ENCODE measurements at regions not wholly inside any gene's neighbourhood (a gene's known extent, or its start where the extent isn't known, plus 50 kb on each side); places are given as distances from the start of the nearest gene placed in this dataset.
"Not testable (repeated sequence)": the region's sequence is repeated elsewhere in the genome, so short reads cannot be mapped to it uniquely, and the experiment has no call there.

DNA sequence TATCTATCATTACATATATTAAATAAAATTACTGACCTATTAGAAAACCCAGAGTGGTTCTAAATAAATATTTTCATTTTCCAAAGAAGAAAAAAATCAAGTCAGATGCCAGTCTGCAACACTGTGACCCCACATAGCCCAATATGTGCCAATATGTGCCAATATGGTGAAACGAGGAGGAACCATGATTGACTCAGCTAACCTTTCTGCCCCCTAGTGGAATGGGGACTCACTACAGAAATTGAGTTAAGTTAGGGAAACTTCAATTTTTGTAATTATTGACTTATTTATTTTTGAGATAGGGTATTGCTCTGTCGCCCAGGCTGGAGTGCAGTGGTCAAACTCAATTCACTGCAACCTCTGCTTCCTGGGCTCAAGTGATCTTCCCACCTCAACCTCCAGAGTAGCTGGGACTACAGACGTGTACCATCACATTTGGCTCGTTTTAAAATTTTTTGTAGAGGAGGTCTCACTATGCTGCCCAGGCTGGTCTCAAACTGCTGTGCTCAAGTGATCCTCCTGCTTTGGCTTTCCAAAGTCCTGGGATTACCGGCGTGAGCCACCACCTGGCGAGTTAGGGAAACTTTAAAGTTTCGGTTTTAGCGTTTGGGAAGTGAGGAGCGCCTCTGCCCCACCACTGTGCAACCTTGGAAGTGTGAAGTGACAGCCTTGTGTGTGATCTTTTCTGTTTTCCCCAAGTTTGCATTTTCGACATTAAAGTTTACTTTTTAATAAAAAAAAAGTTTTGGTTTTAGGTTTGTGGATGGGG is 116.8 kb upstream of the SHISA3 start:
- TF ChIP-seq, protein P1, sequence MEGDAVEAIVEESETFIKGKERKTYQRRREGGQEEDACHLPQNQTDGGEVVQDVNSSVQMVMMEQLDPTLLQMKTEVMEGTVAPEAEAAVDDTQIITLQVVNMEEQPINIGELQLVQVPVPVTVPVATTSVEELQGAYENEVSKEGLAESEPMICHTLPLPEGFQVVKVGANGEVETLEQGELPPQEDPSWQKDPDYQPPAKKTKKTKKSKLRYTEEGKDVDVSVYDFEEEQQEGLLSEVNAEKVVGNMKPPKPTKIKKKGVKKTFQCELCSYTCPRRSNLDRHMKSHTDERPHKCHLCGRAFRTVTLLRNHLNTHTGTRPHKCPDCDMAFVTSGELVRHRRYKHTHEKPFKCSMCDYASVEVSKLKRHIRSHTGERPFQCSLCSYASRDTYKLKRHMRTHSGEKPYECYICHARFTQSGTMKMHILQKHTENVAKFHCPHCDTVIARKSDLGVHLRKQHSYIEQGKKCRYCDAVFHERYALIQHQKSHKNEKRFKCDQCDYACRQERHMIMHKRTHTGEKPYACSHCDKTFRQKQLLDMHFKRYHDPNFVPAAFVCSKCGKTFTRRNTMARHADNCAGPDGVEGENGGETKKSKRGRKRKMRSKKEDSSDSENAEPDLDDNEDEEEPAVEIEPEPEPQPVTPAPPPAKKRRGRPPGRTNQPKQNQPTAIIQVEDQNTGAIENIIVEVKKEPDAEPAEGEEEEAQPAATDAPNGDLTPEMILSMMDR (IDR thresholded peaks at IDR 0.05): peak in 5 of 7 experiments; percentile 5 to 48 (median 18)
- TF ChIP-seq EP300 (IDR thresholded peaks at IDR 0.05) (no peak), POLR2A (IDR thresholded peaks at IDR 0.05) (no peak)
- H3K4me1 ChIP-seq: peaks cover 0 to 9% (median 0%) of the 10 kb centered on the region in 4 donors
- H3K9me3 ChIP-seq: no peaks in the 10 kb centered on the region
- DNase-seq: peak in 1 of 2 donors; percentile 22
- H3K27me3 ChIP-seq: no peaks in the 10 kb centered on the region
- H3K27ac ChIP-seq: no peak overlapping the region
- 60 to 77% (median 70%) methylated on average over 11 of the region's 11 CpGs for WGBS, 5 donors
- H3K4me3 ChIP-seq: no peak overlapping the region
- intact Hi-C loops (cut with DNase I; ENCODE audit: low total_unique reads): loop anchor here (5.0 kb wide), 1 partner anchor 237 kb away; no protein-coding TSS in a partner anchor
- H3K36me3 ChIP-seq: no peaks in the 10 kb centered on the region

DNA sequence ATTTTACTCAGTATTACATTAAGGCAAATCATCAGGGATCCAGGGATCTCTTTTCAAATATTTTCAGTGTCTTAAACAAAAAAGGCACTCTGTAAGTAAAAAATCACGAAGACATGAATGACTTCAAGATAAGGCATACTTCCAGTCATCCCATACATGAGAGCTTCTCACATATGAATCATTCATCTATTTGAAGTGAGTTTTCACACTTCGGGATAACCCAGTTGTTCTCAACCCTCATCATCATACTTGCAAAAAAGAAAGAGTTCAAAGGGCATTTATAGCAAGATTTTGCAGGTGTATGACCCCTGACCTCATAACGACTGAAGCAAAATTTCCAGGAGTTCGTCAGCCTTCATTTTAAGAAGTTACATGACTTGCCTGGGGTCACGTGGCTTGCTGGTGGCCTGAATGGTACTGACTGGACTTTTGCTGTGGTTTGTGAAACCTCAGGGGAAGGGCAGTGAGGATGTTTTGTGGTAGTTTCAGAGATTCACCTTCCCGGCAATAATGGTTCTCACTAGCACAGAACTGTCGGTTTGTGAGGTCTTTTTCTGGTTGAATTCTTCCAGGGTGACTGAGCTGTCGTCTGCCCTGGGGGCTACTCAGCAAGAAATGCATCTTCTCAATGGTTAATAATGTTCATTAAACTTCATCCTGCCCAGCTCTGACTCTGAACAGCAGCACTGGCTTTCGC is 115.8 kb upstream of the SHISA3 start:
- no peaks in the 10 kb centered on the region for H3K36me3 ChIP-seq
- no peak overlapping the region for H3K4me3 ChIP-seq
- TF ChIP-seq EP300 (IDR thresholded peaks at IDR 0.05) (no peak), POLR2AphosphoS5 (IDR thresholded peaks at IDR 0.05) (no peak), POLR2A (IDR thresholded peaks at IDR 0.05) (no peak)
- TF ChIP-seq, protein P1 (IDR thresholded peaks at IDR 0.05): no peak
- peaks cover 0 to 9% (median 0%) of the 10 kb centered on the region in 4 donors for H3K4me1 ChIP-seq
- DNase-seq: no peak
- intact Hi-C loops (cut with DNase I; ENCODE audit: low total_unique reads): loop anchor here (5.0 kb wide), 1 partner anchor 236 kb away; no protein-coding TSS in a partner anchor
- 42 to 45% (median 43%) methylated on average over 9 of the region's 9 CpGs for WGBS, 5 donors
- H3K27ac ChIP-seq: no peak overlapping the region
- no peaks in the 10 kb centered on the region for H3K9me3 ChIP-seq
- no peaks in the 10 kb centered on the region for H3K27me3 ChIP-seq

DNA sequence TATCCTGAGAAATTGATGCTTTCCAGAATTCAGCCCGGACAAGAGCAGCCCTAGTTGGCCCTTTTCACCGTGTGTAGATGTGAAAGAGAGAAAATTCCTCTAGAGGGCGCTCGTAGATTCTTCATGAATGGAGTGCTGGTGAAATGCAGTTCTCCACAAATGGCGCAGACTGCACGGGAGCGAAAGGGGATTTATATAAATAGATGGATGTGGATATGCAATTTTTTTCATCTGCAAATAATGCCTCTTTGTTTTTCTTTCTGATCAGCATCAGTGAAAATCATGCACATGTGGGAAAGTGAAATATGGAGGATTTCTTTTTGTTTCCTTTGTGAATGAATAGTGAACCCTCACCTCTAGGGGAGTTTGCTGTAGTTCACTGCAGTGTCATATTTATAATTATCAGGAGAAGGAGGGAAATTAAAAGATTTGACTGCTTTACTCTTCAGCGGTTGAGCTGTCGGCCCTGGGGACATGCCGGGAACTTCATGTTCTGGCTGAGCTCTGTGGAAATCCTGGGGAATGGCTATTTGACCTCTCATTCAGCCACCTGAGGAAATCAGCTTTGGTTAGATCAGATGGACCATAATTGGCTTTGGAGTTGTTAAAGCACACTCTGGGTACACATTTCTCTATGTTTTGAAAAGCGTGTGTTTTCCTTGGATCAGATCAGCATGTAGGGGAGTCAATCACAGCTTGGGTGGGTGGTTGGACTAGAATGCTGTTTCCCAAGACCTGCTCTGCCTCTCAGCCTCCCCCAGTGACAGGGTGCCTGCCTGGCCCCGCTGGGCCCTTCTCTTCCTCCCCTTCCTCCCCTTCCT is 115.0 kb upstream of the SHISA3 start:
- H3K4me3 ChIP-seq: no peak overlapping the region
- no peaks in the 10 kb centered on the region for H3K9me3 ChIP-seq
- TF ChIP-seq POLR2AphosphoS5 (IDR thresholded peaks at IDR 0.05) (no peak), EP300 (IDR thresholded peaks at IDR 0.05) (no peak), POLR2A (IDR thresholded peaks at IDR 0.05) (no peak)
- TF ChIP-seq, protein P1 (IDR thresholded peaks at IDR 0.05): peak in 5 of 7 experiments; percentile 31 to 63 (median 56)
- H3K4me1 ChIP-seq: peaks cover 0 to 9% (median 0%) of the 10 kb centered on the region in 4 donors
- no peak overlapping the region for H3K27ac ChIP-seq
- peak; percentile 30 to 92 for DNase-seq
- WGBS, 5 donors: 24 to 29% (median 27%) methylated on average over 12 of the region's 12 CpGs
- H3K36me3 ChIP-seq: no peaks in the 10 kb centered on the region
- intact Hi-C loops (cut with DNase I; ENCODE audit: low total_unique reads): loop anchor here (5.0 kb wide), 1 partner anchor 235 kb away; no protein-coding TSS in a partner anchor
- H3K27me3 ChIP-seq: no peaks in the 10 kb centered on the region

DNA sequence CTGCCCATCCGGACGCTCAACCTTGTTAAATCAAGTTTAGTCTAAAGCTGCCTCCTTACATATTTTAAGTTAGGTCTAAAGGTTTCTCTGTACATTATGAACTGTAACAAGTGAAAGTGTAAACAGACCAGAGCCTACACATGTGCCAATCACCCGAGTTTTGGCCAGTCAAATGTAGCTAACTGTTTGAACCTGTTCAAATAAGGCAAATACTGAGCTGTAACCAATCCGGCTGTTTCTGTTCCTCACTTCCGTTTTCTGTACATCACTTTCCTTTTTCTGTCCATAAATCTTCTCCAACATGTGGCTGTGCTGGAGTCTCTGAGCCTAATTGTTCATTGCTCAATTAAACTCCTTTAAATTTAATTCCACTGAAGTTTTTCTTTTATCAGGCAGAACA is 113.3 kb upstream of the SHISA3 start:
- 70 to 80% (median 73%) methylated on average over 5 of the region's 5 CpGs for WGBS, 5 donors
- Histone ChIP-seq H3K27me3 (no peaks in the 10 kb centered on the region), H3K4me3 (no peak overlapping the region), H3K36me3 (no peaks in the 10 kb centered on the region), H3K4me1 (peaks cover 0 to 9% (median 0%) of the 10 kb centered on the region in 4 donors), H3K9me3 (no peaks in the 10 kb centered on the region), H3K27ac (no peak overlapping the region)
- no peak for DNase-seq
- intact Hi-C loops (cut with DNase I; ENCODE audit: low total_unique reads): loop anchor here (5.0 kb wide), 1 partner anchor 233 kb away; no protein-coding TSS in a partner anchor
- TF ChIP-seq EP300 (IDR thresholded peaks at IDR 0.05) (no peak), POLR2A (IDR thresholded peaks at IDR 0.05) (no peak), POLR2AphosphoS5 (IDR thresholded peaks at IDR 0.05) (no peak)
- TF ChIP-seq, protein P1 (IDR thresholded peaks at IDR 0.05): no peak

DNA sequence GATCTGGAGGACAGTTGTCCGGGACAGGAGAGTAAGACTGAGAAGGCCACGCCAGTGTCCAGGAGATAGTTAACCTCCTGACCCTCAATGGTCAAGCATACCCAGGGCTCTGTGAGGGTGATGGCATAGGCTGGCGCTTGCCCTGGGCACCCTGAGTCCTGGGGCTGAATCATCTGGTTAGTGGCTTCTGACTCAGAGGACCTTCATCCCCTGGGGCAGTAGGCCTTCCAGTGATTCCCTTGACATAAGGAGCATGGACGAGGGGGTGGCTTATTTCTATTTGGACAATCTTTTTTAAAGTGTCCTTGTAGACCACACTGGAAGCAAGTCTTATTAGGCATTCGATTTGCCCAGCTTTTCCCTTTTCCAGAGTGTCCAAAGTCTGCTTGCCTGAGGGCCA is 108.4 kb upstream of the SHISA3 start:
- H3K4me3 ChIP-seq; H3K27ac ChIP-seq; H3K9me3 ChIP-seq; H3K4me1 ChIP-seq; H3K36me3 ChIP-seq; H3K27me3 ChIP-seq; intact Hi-C loops (cut with DNase I; ENCODE audit: low total_unique reads); DNase-seq: not testable (repeated sequence)
- 71 to 86% (median 84%) methylated on average over 5 of the region's 5 CpGs for WGBS, 5 donors

DNA sequence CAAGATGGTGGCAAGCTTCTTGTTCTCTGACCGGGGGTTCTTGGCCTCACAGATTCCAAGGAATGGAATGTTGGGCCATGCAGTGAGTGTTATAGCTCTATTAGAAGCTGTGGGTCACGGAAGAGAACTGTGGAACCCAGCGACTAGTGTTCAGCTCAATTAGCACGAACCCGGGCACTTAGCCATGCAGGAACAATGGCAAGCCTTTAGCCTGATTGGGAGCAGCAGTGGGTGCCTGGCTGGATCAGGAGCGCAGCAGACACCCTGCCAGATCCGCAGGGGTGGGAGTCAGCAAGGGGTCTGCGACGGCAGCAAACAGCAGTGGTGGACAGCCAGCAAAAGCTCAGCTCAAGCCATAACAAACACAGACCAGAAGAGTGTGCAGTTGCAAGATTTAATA is 105.1 kb upstream of the SHISA3 start:
- WGBS, 5 donors: 81 to 91% (median 84%) methylated on average over 9 of the region's 9 CpGs
- H3K27me3 ChIP-seq: not testable (repeated sequence)

More for the DNA sequence above, 105.1 kb upstream of the SHISA3 start:
- peak in 1 of 2 donors; percentile 29 for DNase-seq
- H3K4me3 ChIP-seq; H3K36me3 ChIP-seq; intact Hi-C loops (cut with DNase I; ENCODE audit: low total_unique reads); H3K4me1 ChIP-seq; H3K9me3 ChIP-seq; H3K27ac ChIP-seq: not testable (repeated sequence)
